ENCODE measurements at regions not wholly inside any gene's neighbourhood (a gene's known extent, or its start where the extent isn't known, plus 50 kb on each side); places are given as distances from the start of the nearest gene placed in this dataset.

DNA sequence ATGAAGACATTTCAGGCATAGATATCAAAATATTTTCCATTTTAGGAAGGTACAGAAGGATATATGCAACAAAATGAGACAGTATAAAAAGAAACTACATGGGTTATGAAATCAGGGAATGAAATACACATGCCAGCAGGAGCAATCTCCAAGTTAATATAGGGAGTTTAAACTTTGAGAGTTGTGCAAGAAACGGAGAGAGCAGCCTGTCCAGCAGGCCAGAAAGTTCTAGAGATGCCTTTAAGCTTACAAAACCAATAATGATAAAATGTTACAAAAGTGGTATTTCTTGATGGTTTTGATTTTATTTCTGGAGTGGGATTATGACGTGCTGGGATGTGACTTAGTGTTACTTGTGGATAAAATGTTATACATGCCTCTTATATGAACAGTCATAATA lies 2047.9 kb downstream of the ARAP2 start:
- DNase-seq: no peak
- Histone ChIP-seq H3K27ac (no peak overlapping the region), H3K36me3 (no peaks in the 10 kb centered on the region), H3K4me3 (no peak overlapping the region), H3K27me3 (no peaks in the 10 kb centered on the region), H3K4me1 (no peaks in the 10 kb centered on the region), H3K9me3 (no peaks in the 10 kb centered on the region)
- intact Hi-C loops (cut with DNase I): no loop called here
- TF ChIP-seq, protein P1, sequence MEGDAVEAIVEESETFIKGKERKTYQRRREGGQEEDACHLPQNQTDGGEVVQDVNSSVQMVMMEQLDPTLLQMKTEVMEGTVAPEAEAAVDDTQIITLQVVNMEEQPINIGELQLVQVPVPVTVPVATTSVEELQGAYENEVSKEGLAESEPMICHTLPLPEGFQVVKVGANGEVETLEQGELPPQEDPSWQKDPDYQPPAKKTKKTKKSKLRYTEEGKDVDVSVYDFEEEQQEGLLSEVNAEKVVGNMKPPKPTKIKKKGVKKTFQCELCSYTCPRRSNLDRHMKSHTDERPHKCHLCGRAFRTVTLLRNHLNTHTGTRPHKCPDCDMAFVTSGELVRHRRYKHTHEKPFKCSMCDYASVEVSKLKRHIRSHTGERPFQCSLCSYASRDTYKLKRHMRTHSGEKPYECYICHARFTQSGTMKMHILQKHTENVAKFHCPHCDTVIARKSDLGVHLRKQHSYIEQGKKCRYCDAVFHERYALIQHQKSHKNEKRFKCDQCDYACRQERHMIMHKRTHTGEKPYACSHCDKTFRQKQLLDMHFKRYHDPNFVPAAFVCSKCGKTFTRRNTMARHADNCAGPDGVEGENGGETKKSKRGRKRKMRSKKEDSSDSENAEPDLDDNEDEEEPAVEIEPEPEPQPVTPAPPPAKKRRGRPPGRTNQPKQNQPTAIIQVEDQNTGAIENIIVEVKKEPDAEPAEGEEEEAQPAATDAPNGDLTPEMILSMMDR (IDR thresholded peaks at IDR 0.05): no peak
- no peak for ATAC-seq

DNA sequence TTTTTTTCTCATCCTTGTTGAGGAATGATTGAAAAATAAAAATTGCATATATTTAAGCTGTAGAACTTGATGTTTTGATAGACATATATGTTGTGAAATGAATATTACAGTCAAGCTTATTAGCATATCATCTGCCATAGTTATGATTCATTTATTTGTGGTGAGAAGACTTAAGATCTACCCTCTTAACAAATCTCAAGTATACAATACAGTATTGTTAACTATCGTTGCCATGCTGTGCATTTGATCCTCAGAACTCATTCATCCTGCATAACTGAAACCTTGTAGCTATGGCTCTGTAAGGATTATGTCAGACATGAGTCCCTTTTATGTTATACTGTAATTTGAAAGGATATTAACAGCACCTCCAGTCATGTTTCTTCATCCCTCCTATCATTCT lies 2045.3 kb downstream of the ARAP2 start:
- DNase-seq: no peak
- Histone ChIP-seq H3K36me3 (no peaks in the 10 kb centered on the region), H3K9me3 (no peaks in the 10 kb centered on the region), H3K4me1 (no peaks in the 10 kb centered on the region), H3K27me3 (no peaks in the 10 kb centered on the region), H3K4me3 (no peak overlapping the region), H3K27ac (no peak overlapping the region)
- TF ChIP-seq, protein P1 (IDR thresholded peaks at IDR 0.05): no peak
- no peak for ATAC-seq
- intact Hi-C loops (cut with DNase I): no loop called here

DNA sequence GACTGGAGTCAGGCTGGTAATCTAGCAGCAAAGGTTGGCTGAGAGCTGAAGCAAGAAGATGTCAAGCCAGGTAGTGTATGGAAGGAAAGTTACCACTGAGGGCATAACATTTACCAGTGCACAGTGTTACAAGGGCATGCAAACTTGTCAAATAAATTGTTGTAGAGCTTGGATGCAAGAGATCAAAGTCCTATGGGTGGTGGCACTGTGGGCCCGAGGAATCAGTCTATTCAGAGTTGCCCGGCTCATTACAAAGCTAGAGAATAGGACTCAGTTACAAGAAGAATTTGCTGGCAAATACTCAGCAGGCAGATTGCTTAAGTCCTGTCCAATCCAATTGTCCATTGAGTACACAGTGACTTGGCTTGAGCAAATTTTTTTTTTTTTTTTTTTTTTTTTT lies 2043.8 kb downstream of the ARAP2 start:
- no peak overlapping the region for H3K27ac ChIP-seq
- ATAC-seq (no peak), DNase-seq (no peak)
- TF ChIP-seq, protein P1 (IDR thresholded peaks at IDR 0.05): no peak
- no peak overlapping the region for H3K4me3 ChIP-seq
- H3K36me3 ChIP-seq: no peaks in the 10 kb centered on the region
- intact Hi-C loops (cut with DNase I): no loop called here
- no peaks in the 10 kb centered on the region for H3K27me3 ChIP-seq
- H3K9me3 ChIP-seq: no peaks in the 10 kb centered on the region
- no peaks in the 10 kb centered on the region for H3K4me1 ChIP-seq

DNA sequence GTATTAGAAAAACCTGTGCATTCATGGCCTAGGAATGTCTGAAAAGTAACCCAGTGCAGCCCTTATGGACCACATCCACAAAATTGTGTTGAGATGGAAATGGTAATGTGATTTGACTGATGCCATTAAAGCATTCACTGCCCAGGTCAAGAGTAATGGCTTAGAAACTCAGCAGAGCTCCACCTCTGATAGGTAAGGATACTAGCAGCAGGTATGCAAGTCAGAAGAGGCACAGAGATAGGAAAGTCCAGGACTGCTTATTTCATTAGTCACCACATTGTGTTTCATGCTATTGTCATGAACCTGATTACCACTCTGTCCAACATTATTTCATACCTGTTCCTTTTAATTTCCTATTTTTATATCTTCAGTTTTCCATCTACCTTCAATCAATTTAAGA lies 2042.2 kb downstream of the ARAP2 start:
- H3K9me3 ChIP-seq: no peaks in the 10 kb centered on the region
- intact Hi-C loops (cut with DNase I): no loop called here
- ATAC-seq (no peak), DNase-seq (no peak)
- TF ChIP-seq, protein P1 (IDR thresholded peaks at IDR 0.05): no peak
- no peaks in the 10 kb centered on the region for H3K36me3 ChIP-seq
- H3K27ac ChIP-seq: no peak overlapping the region
- no peak overlapping the region for H3K4me3 ChIP-seq
- H3K4me1 ChIP-seq: no peaks in the 10 kb centered on the region
- H3K27me3 ChIP-seq: no peaks in the 10 kb centered on the region

DNA sequence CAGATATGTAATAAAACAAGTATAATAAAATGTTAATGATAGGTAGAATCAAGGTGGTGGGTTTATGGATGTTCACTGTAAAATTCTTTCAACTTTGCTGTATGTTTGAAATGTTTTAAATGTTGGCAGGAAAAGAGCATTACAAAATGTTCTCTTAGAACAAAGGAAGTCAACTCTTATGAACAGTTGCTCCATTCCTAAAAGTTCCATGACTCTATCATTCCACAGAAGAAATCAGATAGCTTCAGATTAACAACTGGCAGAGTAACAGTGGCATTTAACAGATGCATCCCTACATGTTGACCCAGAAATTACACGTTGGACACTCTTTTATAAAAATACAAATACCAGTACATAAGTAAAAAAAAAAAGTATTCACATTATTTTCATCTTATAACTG lies 2023.7 kb downstream of the ARAP2 start:
- H3K4me1 ChIP-seq: no peaks in the 10 kb centered on the region
- no peaks in the 10 kb centered on the region for H3K27me3 ChIP-seq
- H3K27ac ChIP-seq: no peak overlapping the region
- no peaks in the 10 kb centered on the region for H3K36me3 ChIP-seq
- no peak for ATAC-seq
- no peaks in the 10 kb centered on the region for H3K9me3 ChIP-seq
- no peak overlapping the region for H3K4me3 ChIP-seq
- DNase-seq: no peak
- TF ChIP-seq, protein P1 (IDR thresholded peaks at IDR 0.05): no peak
- intact Hi-C loops (cut with DNase I): no loop called here

DNA sequence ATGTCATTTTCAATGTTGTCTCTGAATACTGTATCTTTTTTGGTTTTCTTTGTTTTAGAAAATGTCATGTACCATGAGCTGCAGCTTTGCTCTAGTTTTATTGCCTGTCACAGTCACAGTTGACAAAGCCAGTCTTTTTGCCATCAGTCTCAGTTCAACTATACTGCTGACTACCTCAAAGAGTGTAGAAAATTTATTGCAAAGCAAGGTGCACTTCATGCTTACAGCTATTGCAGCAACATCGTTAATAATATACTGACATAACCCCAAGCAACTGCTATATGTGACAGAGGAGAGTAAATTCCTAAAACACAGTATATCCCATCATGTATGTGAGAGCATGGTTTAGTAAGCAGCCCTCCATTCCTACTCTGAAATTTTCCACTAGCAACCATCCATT lies 2022.3 kb downstream of the ARAP2 start:
- no peak overlapping the region for H3K27ac ChIP-seq
- TF ChIP-seq, protein P1 (IDR thresholded peaks at IDR 0.05): no peak
- H3K36me3 ChIP-seq: no peaks in the 10 kb centered on the region
- no peaks in the 10 kb centered on the region for H3K4me1 ChIP-seq
- DNase-seq (no peak), ATAC-seq (no peak)
- intact Hi-C loops (cut with DNase I): no loop called here
- no peak overlapping the region for H3K4me3 ChIP-seq
- H3K9me3 ChIP-seq: no peaks in the 10 kb centered on the region
- H3K27me3 ChIP-seq: no peaks in the 10 kb centered on the region
